HL-60 (cell line): ENCODE measurements at regions not wholly inside any gene's neighbourhood (a gene's known extent, or its start where the extent isn't known, plus 50 kb on each side); places are given as distances from the start of the nearest gene placed in this dataset.
A peak's percentile ranks its signal among the peaks of the same experiment; 100 is the strongest.

ENCODE experiments used
- DNase-seq, 2 experiments: peaks; one replicate each; pipeline ENCODE4 v3.0.0-alpha.2; 2010 to 2020; ENCODE audit warnings: low read depth in 1 of 2, low spot score in 1 of 2
- H3K27ac ChIP-seq: fragments of 250-450 bp; sonication (Bioruptor Pico); replicated peaks from 2 replicates; pipeline ENCODE4 v1.5.1; 2020; ENCODE audit warnings: mild to moderate bottlenecking, moderate library complexity
- H3K27me3 ChIP-seq: fragments of 250-450 bp; sonication (Bioruptor Pico); 2 replicates; pipeline ENCODE4 v1.5.1; 2021; ENCODE audit warnings: mild to moderate bottlenecking, moderate library complexity; ENCODE audit not compliant: insufficient read depth, poor library complexity, severe bottlenecking
- H3K4me3 ChIP-seq: replicated peaks from 2 replicates; pipeline ENCODE4 v1.5.1; 2011; ENCODE audit warnings: mild to moderate bottlenecking, control low read depth, low read length; ENCODE audit not compliant: insufficient read depth
- CTCF ChIP-seq: IDR thresholded peaks from one replicate; pipeline ENCODE4 v1.5.1; 2011; ENCODE audit warnings: low read length, control low read depth, inconsistent platforms; ENCODE audit not compliant: insufficient read depth
- GABPA ChIP-seq: IDR thresholded peaks from 2 replicates; pipeline ENCODE4 v1.6.1; 2012; ENCODE audit warnings: low read depth
- POLR2AphosphoS5 ChIP-seq: IDR thresholded peaks from 2 replicates; pipeline ENCODE4 v1.6.1; 2012; ENCODE audit warnings: low read depth
- REST ChIP-seq: IDR thresholded peaks from 2 replicates; pipeline ENCODE4 v1.6.1; 2012; ENCODE audit warnings: low read depth; ENCODE audit not compliant: insufficient replicate concordance
- SPI1 ChIP-seq: IDR thresholded peaks from 2 replicates; pipeline ENCODE4 v1.6.1; 2012; ENCODE audit warnings: low read depth, mild to moderate bottlenecking, borderline replicate concordance

- H3K27me3 ChIP-seq: no peaks in the 10 kb centered on the region
- no peak for DNase-seq
- no peak overlapping the region for H3K27ac ChIP-seq
These were observed 822.2 kb downstream of the MRPL39 start for GRCh38 chr21:24785033-24785432.

GRCh38 chr21:24781146-24781545, 826.1 kb downstream of the MRPL39 start:
- TF ChIP-seq POLR2AphosphoS5: no peak
- no peak for TF ChIP-seq REST
- no peak for TF ChIP-seq GABPA
- TF ChIP-seq SPI1: no peak
- no peak for TF ChIP-seq CTCF
- Histone ChIP-seq H3K4me3 (no peak overlapping the region), H3K27me3 (no peaks in the 10 kb centered on the region), H3K27ac (no peak overlapping the region)
- DNase-seq: no peak

More at GRCh38 chr21:24785033-24785432, 822.2 kb downstream of the MRPL39 start:
- H3K4me3 ChIP-seq: no peak overlapping the region
- TF ChIP-seq SPI1 (no peak), GABPA (no peak), POLR2AphosphoS5 (no peak), CTCF (no peak), REST (no peak)

GRCh38 chr21:24759348-24760075, 847.8 kb downstream of the MRPL39 start:
- Histone ChIP-seq H3K27me3 (no peaks in the 10 kb centered on the region), H3K27ac (no peak overlapping the region), H3K4me3 (no peak overlapping the region)
- peak in 1 of 2 experiments; percentile 44 for DNase-seq
- TF ChIP-seq SPI1 (peak; percentile 91), REST (no peak)
